Right atrium auricular region (tissue), 2 donors: ENCODE measurements at regions not wholly inside any gene's neighbourhood (a gene's known extent, or its start where the extent isn't known, plus 50 kb on each side); places are given as distances from the start of the nearest gene placed in this dataset.

ENCODE experiments used
- DNase-seq: peaks from one replicate; pipeline ENCODE4 v3.0.0-alpha.2; 2019; ENCODE audit warnings: low spot score
- H3K27ac ChIP-seq, 2 donors: fragments of 200-600 bp; sonication (generic); 1 replicate in 1 of 2; 2 replicates in 1 of 2; pipeline ENCODE4 v1.5.1; 2016 to 2019
- H3K27me3 ChIP-seq, 2 donors: fragments of 200-600 bp; sonication (generic); one replicate each; pipeline versions ENCODE4 v1.5.1 to v1.6.0; 2017 to 2019
- H3K36me3 ChIP-seq: fragments of 200-600 bp; sonication (generic); one replicate; pipeline ENCODE4 v1.5.1; 2016
- H3K4me1 ChIP-seq, 2 donors: fragments of 200-600 bp; sonication (generic); one replicate each; pipeline versions ENCODE4 v1.5.1 to v1.6.0; 2017 to 2019
- H3K4me3 ChIP-seq, 2 donors: fragments of 200-600 bp; sonication (generic); 1 replicate in 1 of 2; 2 replicates in 1 of 2; pipeline ENCODE4 v1.5.1; 2017 to 2019; ENCODE audit warnings: mild to moderate bottlenecking in 1 of 2, moderate library complexity in 1 of 2
- H3K9me3 ChIP-seq, 2 donors: fragments of 200-600 bp; sonication (generic); one replicate each; pipeline ENCODE4 v1.5.1; 2019
- TF ChIP-seq, protein P1 (sequence below), 2 donors: fragments of 200-600 bp; sonication (generic); IDR thresholded peaks; one replicate each; pipeline ENCODE4 v1.5.1; 2019; ENCODE audit warnings: antibody characterized with exemption in 2 of 2

GRCh38 chr20:59481067-59481466 is 123.3 kb upstream of the PHACTR3 start:
- Histone ChIP-seq H3K4me3 (no peak overlapping the region), H3K36me3 (no peaks in the 10 kb centered on the region), H3K27me3 (no peaks in the 10 kb centered on the region), H3K9me3 (no peaks in the 10 kb centered on the region), H3K27ac (no peak overlapping the region), H3K4me1 (no peaks in the 10 kb centered on the region)
- DNase-seq, result no peak
- TF ChIP-seq, protein P1, sequence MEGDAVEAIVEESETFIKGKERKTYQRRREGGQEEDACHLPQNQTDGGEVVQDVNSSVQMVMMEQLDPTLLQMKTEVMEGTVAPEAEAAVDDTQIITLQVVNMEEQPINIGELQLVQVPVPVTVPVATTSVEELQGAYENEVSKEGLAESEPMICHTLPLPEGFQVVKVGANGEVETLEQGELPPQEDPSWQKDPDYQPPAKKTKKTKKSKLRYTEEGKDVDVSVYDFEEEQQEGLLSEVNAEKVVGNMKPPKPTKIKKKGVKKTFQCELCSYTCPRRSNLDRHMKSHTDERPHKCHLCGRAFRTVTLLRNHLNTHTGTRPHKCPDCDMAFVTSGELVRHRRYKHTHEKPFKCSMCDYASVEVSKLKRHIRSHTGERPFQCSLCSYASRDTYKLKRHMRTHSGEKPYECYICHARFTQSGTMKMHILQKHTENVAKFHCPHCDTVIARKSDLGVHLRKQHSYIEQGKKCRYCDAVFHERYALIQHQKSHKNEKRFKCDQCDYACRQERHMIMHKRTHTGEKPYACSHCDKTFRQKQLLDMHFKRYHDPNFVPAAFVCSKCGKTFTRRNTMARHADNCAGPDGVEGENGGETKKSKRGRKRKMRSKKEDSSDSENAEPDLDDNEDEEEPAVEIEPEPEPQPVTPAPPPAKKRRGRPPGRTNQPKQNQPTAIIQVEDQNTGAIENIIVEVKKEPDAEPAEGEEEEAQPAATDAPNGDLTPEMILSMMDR (IDR thresholded peaks at IDR 0.05), result no peak

- Histone ChIP-seq H3K27me3 (no peaks in the 10 kb centered on the region), H3K9me3 (no peaks in the 10 kb centered on the region), H3K36me3 (no peaks in the 10 kb centered on the region), H3K4me3 (no peak overlapping the region), H3K27ac (no peak overlapping the region), H3K4me1 (no peaks in the 10 kb centered on the region)
- no peak for DNase-seq
- TF ChIP-seq, protein P1 (IDR thresholded peaks at IDR 0.05), result no peak
Measured at GRCh38 chr20:59481477-59482018, 122.8 kb upstream of the PHACTR3 start.

GRCh38 chr20:59482351-59483187 is 121.8 kb upstream of the PHACTR3 start:
- no peaks in the 10 kb centered on the region for H3K4me1 ChIP-seq
- DNase-seq, result no peak
- H3K36me3 ChIP-seq, result no peaks in the 10 kb centered on the region
- H3K27ac ChIP-seq, result no peak overlapping the region
- H3K4me3 ChIP-seq, result no peak overlapping the region
- TF ChIP-seq, protein P1 (IDR thresholded peaks at IDR 0.05), result no peak
- no peaks in the 10 kb centered on the region for H3K9me3 ChIP-seq
- no peaks in the 10 kb centered on the region for H3K27me3 ChIP-seq

- no peaks in the 10 kb centered on the region for H3K27me3 ChIP-seq
- no peaks in the 10 kb centered on the region for H3K9me3 ChIP-seq
- no peaks in the 10 kb centered on the region for H3K4me1 ChIP-seq
- no peak overlapping the region for H3K27ac ChIP-seq
- DNase-seq, result no peak
- TF ChIP-seq, protein P1 (IDR thresholded peaks at IDR 0.05), result no peak
- H3K36me3 ChIP-seq, result no peaks in the 10 kb centered on the region
- H3K4me3 ChIP-seq, result no peak overlapping the region
Measured at GRCh38 chr20:59483481-59483880, 120.9 kb upstream of the PHACTR3 start.

DNA sequence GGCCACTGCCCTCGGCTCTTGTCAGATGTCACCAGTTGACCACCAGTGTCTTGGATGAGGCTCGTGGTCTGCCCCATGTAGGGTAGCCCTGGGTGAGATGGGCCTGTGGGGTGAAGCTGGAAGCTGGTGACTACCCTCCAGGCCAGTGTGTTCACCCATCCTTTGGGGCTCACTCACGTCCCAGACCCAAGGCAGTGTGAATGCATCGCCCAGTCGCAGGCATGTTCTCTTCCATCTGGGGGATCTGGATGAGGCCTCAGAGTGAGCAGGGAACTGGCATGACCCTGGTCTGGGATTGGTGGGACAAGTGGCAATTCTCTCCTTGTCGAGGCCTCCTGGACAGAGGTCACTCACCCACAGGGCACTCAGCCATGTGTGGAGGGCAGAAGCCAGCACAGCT is 120.1 kb upstream of the PHACTR3 start:
- H3K36me3 ChIP-seq, result no peaks in the 10 kb centered on the region
- TF ChIP-seq, protein P1 (IDR thresholded peaks at IDR 0.05), result no peak

More for the DNA sequence above, 120.1 kb upstream of the PHACTR3 start:
- no peaks in the 10 kb centered on the region for H3K9me3 ChIP-seq
- no peak for DNase-seq
- no peak overlapping the region for H3K4me3 ChIP-seq
- no peak overlapping the region for H3K27ac ChIP-seq
- no peaks in the 10 kb centered on the region for H3K27me3 ChIP-seq
- no peaks in the 10 kb centered on the region for H3K4me1 ChIP-seq
